H9 (cell line): ENCODE measurements at regions not wholly inside any gene's neighbourhood (a gene's known extent, or its start where the extent isn't known, plus 50 kb on each side); places are given as distances from the start of the nearest gene placed in this dataset.

ENCODE experiments used
- DNase-seq: peaks from one replicate; pipeline ENCODE4 v3.0.0-alpha.2; 2017
- H2AFZ ChIP-seq: one replicate; pipeline ENCODE4 v1.6.1; 2013; ENCODE audit warnings: mild to moderate bottlenecking, low read length, control low read depth, moderate library complexity
- H2AK5ac ChIP-seq: 2 replicates; pipeline ENCODE4 v1.6.1; 2013; ENCODE audit warnings: low read length, control low read depth, mixed read lengths; ENCODE audit not compliant: insufficient read length
- H2BK120ac ChIP-seq: one replicate; pipeline ENCODE4 v1.6.1; 2013; ENCODE audit warnings: low read depth, mild to moderate bottlenecking, low read length, control low read depth, inconsistent platforms; ENCODE audit not compliant: poor library complexity, severe bottlenecking
- H2BK12ac ChIP-seq: 2 replicates; pipeline ENCODE4 v1.6.1; 2013; ENCODE audit warnings: low read length, control low read depth, mixed read lengths, low read depth; ENCODE audit not compliant: insufficient read length
- H2BK15ac ChIP-seq: 2 replicates; pipeline ENCODE4 v1.6.1; 2013; ENCODE audit warnings: low read depth, low read length, control low read depth
- H2BK20ac ChIP-seq: one replicate; pipeline ENCODE4 v1.6.1; 2013; ENCODE audit warnings: low read depth, mild to moderate bottlenecking, low read length, control low read depth, inconsistent platforms; ENCODE audit not compliant: poor library complexity, severe bottlenecking
- H2BK5ac ChIP-seq: 2 replicates; pipeline ENCODE4 v1.6.1; 2013; ENCODE audit warnings: low read length, control low read depth, mixed read lengths; ENCODE audit not compliant: insufficient read length
- H3K14ac ChIP-seq: 2 replicates; pipeline ENCODE4 v1.6.1; 2013; ENCODE audit warnings: low read length, control low read depth; ENCODE audit not compliant: insufficient read depth
- H3K18ac ChIP-seq: 2 replicates; pipeline ENCODE4 v1.6.1; 2013; ENCODE audit warnings: low read depth, mild to moderate bottlenecking, mixed read lengths, low read length, control low read depth; ENCODE audit not compliant: insufficient read length
- H3K23ac ChIP-seq: 2 replicates; pipeline ENCODE4 v1.6.1; 2013; ENCODE audit warnings: low read length, control low read depth, mixed read lengths, low read depth; ENCODE audit not compliant: insufficient read length
- H3K23me2 ChIP-seq: 2 replicates; pipeline ENCODE4 v1.6.1; 2013; ENCODE audit warnings: low read depth, mild to moderate bottlenecking, mixed read lengths, low read length, control low read depth; ENCODE audit not compliant: insufficient read length, poor library complexity, severe bottlenecking
- H3K27ac ChIP-seq: 2 replicates; pipeline ENCODE4 v1.5.1; 2013; ENCODE audit warnings: low read length, control low read depth, mixed read lengths, low read depth; ENCODE audit not compliant: insufficient read length
- H3K27me3 ChIP-seq: 2 replicates; pipeline ENCODE4 v1.6.1; 2013; ENCODE audit warnings: low read length, control low read depth, inconsistent platforms; ENCODE audit not compliant: insufficient read depth
- H3K4ac ChIP-seq: 2 replicates; pipeline ENCODE4 v1.6.1; 2013; ENCODE audit warnings: low read depth, mild to moderate bottlenecking, control low read depth, inconsistent platforms, low read length, moderate library complexity
- H3K4me1 ChIP-seq: 2 replicates; pipeline ENCODE4 v1.6.1; 2013; ENCODE audit warnings: low read length, control low read depth, inconsistent platforms; ENCODE audit not compliant: insufficient read depth
- H3K4me2 ChIP-seq: 2 replicates; pipeline ENCODE4 v1.6.1; 2013; ENCODE audit warnings: low read length, control low read depth, mixed read lengths; ENCODE audit not compliant: insufficient read length, insufficient read depth
- H3K56ac ChIP-seq: 2 replicates; pipeline ENCODE4 v1.6.1; 2013; ENCODE audit warnings: low read depth, mild to moderate bottlenecking, mixed read lengths, low read length, control low read depth; ENCODE audit not compliant: insufficient read length
- H3K79me1 ChIP-seq: 2 replicates; pipeline ENCODE4 v1.6.1; 2013; ENCODE audit warnings: low read depth, mild to moderate bottlenecking, moderate library complexity, low read length, control low read depth, inconsistent platforms; ENCODE audit not compliant: insufficient read depth, poor library complexity, severe bottlenecking
- H3K79me2 ChIP-seq: 2 replicates; pipeline ENCODE4 v1.6.1; 2013; ENCODE audit warnings: low read length, control low read depth, inconsistent platforms; ENCODE audit not compliant: insufficient read depth
- H3K9ac ChIP-seq: 2 replicates; pipeline ENCODE4 v1.6.1; 2013; ENCODE audit warnings: low read length, control low read depth, mixed read lengths; ENCODE audit not compliant: insufficient read length; ENCODE audit errors: extremely low read depth
- H3K9me3 ChIP-seq: one replicate; pipeline ENCODE4 v1.6.1; 2013; ENCODE audit warnings: low read depth, low read length, inconsistent platforms; ENCODE audit not compliant: control insufficient read depth
- H3T11ph ChIP-seq: one replicate; pipeline ENCODE4 v1.6.1; 2013; ENCODE audit warnings: mild to moderate bottlenecking, low read length, control low read depth, inconsistent platforms
- H4K20me1 ChIP-seq: one replicate; pipeline ENCODE4 v1.6.1; 2013; ENCODE audit not compliant: control insufficient read depth, insufficient read length, insufficient read depth
- H4K5ac ChIP-seq: 2 replicates; pipeline ENCODE4 v1.6.1; 2013; ENCODE audit warnings: low read depth, mild to moderate bottlenecking, mixed read lengths, low read length, control low read depth; ENCODE audit not compliant: insufficient read length
- H4K8ac ChIP-seq: replicated peaks from 2 replicates; pipeline ENCODE4 v1.6.1; 2013; ENCODE audit warnings: low read length, control low read depth, mixed read lengths, low read depth; ENCODE audit not compliant: insufficient read length
- H4K91ac ChIP-seq: 2 replicates; pipeline ENCODE4 v1.6.1; 2013; ENCODE audit warnings: low read depth, mild to moderate bottlenecking, moderate library complexity, mixed read lengths, low read length, control low read depth; ENCODE audit not compliant: insufficient read length
- H3K27ac Mint-ChIP-seq, 3 experiments: 2 replicates in 2 of 3; 3 replicates in 1 of 3; pipeline ENCODE4 v1.8.0; 2020 to 2021; ENCODE audit warnings: mixed read lengths in 3 of 3, mild to moderate bottlenecking in 1 of 3, moderate library complexity in 1 of 3
- H3K27me3 Mint-ChIP-seq: 2 replicates; pipeline ENCODE4 v1.8.0; 2021; ENCODE audit warnings: low read depth, mild to moderate bottlenecking, moderate library complexity, mixed read lengths
- H3K36me3 Mint-ChIP-seq, 3 experiments: 2 replicates in 2 of 3; 3 replicates in 1 of 3; pipeline ENCODE4 v1.8.0; 2020 to 2021; ENCODE audit warnings: low read depth in 3 of 3, mixed read lengths in 3 of 3; ENCODE audit not compliant: insufficient read depth in 1 of 3
- H3K4me1 Mint-ChIP-seq, 2 experiments: 2 replicates each; pipeline ENCODE4 v1.8.0; 2020; ENCODE audit warnings: mixed read lengths in 2 of 2
- H3K4me3 Mint-ChIP-seq, 2 experiments: 2 replicates in 1 of 2; 3 replicates in 1 of 2; pipeline ENCODE4 v1.8.0; 2020 to 2021; ENCODE audit warnings: mild to moderate bottlenecking in 2 of 2, mixed read lengths in 2 of 2, moderate library complexity in 1 of 2
- H3K9me3 Mint-ChIP-seq, 2 experiments: 2 replicates in 1 of 2; 3 replicates in 1 of 2; pipeline ENCODE4 v1.8.0; 2020; ENCODE audit warnings: mild to moderate bottlenecking in 2 of 2, mixed read lengths in 2 of 2, moderate library complexity in 1 of 2
- CTCF ChIP-seq: fragments of 200-600 bp; sonication (generic); conservative IDR thresholded peaks from 3 replicates; pipeline ENCODE4 v1.8.0; 2021; ENCODE audit warnings: antibody characterized with exemption, mild to moderate bottlenecking
- WGBS: extraction: QIAGEN DNeasy Blood & Tissue Kit; methylation state at CpG from one replicate; pipeline ENCODE4 v1.1.7; 2013; ENCODE audit warnings: missing lambda C conversion rate, low lambda C conversion rate, mixed read lengths; ENCODE audit not compliant: insufficient read length; ENCODE audit errors: extremely low coverage; 5-methylcytosine and 5-hydroxymethylcytosine counted together

DNA sequence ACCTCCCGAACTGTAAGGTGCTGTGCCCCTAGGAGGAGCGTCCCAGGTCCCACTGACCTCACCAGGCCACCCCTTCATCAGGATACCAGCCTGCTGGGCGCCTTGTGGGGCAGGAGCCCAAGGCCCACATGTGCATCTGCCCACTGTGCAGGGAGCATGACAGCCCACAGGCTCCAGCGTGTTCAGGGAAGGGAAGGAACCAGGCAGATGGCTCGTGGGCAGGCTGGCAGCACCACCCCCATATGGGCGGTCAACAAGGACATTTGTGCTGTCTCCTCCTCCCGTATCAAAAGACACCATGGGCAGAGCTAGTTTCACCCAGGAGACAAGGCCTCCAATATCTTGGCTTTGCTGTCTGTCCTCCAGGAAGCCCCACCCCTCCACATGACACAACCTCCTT, 85.5 kb upstream of the PPP1R26 start:
- H2BK15ac ChIP-seq: no peak overlapping the region
- no peak overlapping the region for H4K8ac ChIP-seq
- H3K79me2 ChIP-seq: no peaks in the 10 kb centered on the region
- H2AK5ac ChIP-seq: no peak overlapping the region
- H3K4me1 ChIP-seq: no peaks in the 10 kb centered on the region
- H3K23ac ChIP-seq: no peak overlapping the region
- H4K5ac ChIP-seq: no peak overlapping the region
- H2BK12ac ChIP-seq: no peak overlapping the region
- no peak overlapping the region for H3K14ac ChIP-seq
- no peak overlapping the region for H3K4me2 ChIP-seq
- no peak overlapping the region for H2BK120ac ChIP-seq
- no peak overlapping the region for H3K4ac ChIP-seq
- no peak overlapping the region for H3K9ac ChIP-seq
- peaks cover 25 to 31% of the 10 kb centered on the region in 2 experiments for H3K9me3 Mint-ChIP-seq
- DNase-seq: no peak
- H3K27ac ChIP-seq: no peak overlapping the region
- peaks cover 3 to 11% of the 10 kb centered on the region in 2 experiments for H3K4me1 Mint-ChIP-seq
- H3T11ph ChIP-seq: no peak overlapping the region
- H3K23me2 ChIP-seq: no peaks in the 10 kb centered on the region
- no peak overlapping the region for H2BK5ac ChIP-seq
- no peak overlapping the region for H2BK20ac ChIP-seq
- no peak for TF ChIP-seq CTCF
- no peaks in the 10 kb centered on the region for H4K20me1 ChIP-seq
- H3K18ac ChIP-seq: no peak overlapping the region
- H3K27me3 ChIP-seq: no peaks in the 10 kb centered on the region
- no peak overlapping the region for H2AFZ ChIP-seq
- H3K4me3 Mint-ChIP-seq: no peak overlapping the region; a peak in 1 of 5 replicates
- WGBS: no CpG with 5 or more reads among the region's 7 CpGs
- H3K36me3 Mint-ChIP-seq: peaks cover 3 to 25% (median 5%) of the 10 kb centered on the region in 3 experiments
- H4K91ac ChIP-seq: no peak overlapping the region
- H3K56ac ChIP-seq: no peak overlapping the region
- no peak overlapping the region; a peak in 1 of 7 replicates for H3K27ac Mint-ChIP-seq
- peaks cover 9% of the 10 kb centered on the region for H3K9me3 ChIP-seq
- H3K27me3 Mint-ChIP-seq: peaks cover 5% of the 10 kb centered on the region
- H3K79me1 ChIP-seq: no peaks in the 10 kb centered on the region
